Heart left ventricle (tissue), 16 donors: ENCODE measurements at regions not wholly inside any gene's neighbourhood (a gene's known extent, or its start where the extent isn't known, plus 50 kb on each side); places are given as distances from the start of the nearest gene placed in this dataset.

Experiments used
- ATAC-seq, 4 donors: fragments of 200-7000 bp; cut with Tn5 transposase; one replicate each; pipeline ENCODE4 v1.9.1; 2020 to 2022; ENCODE audit warnings: moderate library complexity in 4 of 4, mild to moderate bottlenecking in 3 of 4, moderate number of reproducible peaks in 1 of 4
- DNase-seq, 5 donors: peaks; one replicate each; pipeline ENCODE4 v3.0.0-alpha.2; 2020
- H3K27ac ChIP-seq, 12 donors: fragments of 200-600 bp; sonication (generic) in 4 of 12; one replicate each; pipeline versions ENCODE4 v1.5.0 to v1.8.0; 2016 to 2022; ENCODE audit warnings: mild to moderate bottlenecking in 2 of 12
- H3K27me3 ChIP-seq, 9 donors: fragments of 200-600 bp; sonication (generic) in 2 of 9; one replicate each; pipeline versions ENCODE4 v1.5.1 to v1.8.0; 2016 to 2022; ENCODE audit warnings: mild to moderate bottlenecking in 3 of 9
- H3K36me3 ChIP-seq, 9 donors: fragments of 200-600 bp; sonication (generic) in 2 of 9; one replicate each; pipeline versions ENCODE4 v1.5.0 to v1.8.0; 2018 to 2022; ENCODE audit warnings: mild to moderate bottlenecking in 2 of 9
- H3K4me1 ChIP-seq, 12 donors: fragments of 200-600 bp; sonication (generic) in 4 of 12; one replicate each; pipeline versions ENCODE4 v1.5.0 to v1.8.0; 2016 to 2022; ENCODE audit warnings: mild to moderate bottlenecking in 3 of 12
- H3K4me3 ChIP-seq, 12 donors: fragments of 200-600 bp; sonication (generic) in 4 of 12; one replicate each; pipeline versions ENCODE4 v1.5.0 to v1.8.0; 2017 to 2022; ENCODE audit warnings: mild to moderate bottlenecking in 9 of 12, moderate library complexity in 4 of 12
- H3K9me3 ChIP-seq, 12 donors: fragments of 200-600 bp; sonication (generic) in 4 of 12; one replicate each; pipeline versions ENCODE4 v1.5.0 to v1.8.0; 2016 to 2022; ENCODE audit warnings: mild to moderate bottlenecking in 1 of 12
- CTCF ChIP-seq, 12 donors: fragments of 200-600 bp; sonication (generic) in 4 of 12; IDR thresholded peaks; one replicate each; pipeline versions ENCODE4 v1.5.0 to v1.8.0; 2018 to 2022; ENCODE audit warnings: antibody characterized with exemption in 12 of 12, mild to moderate bottlenecking in 5 of 12
- POLR2A ChIP-seq, 2 donors: fragments of 450-650 bp; IDR thresholded peaks; one replicate each; pipeline ENCODE4 v1.6.1; 2017; ENCODE audit warnings: antibody characterized with exemption in 2 of 2, mild to moderate bottlenecking in 2 of 2, moderate library complexity in 2 of 2
- WGBS, 4 donors: extraction: QIAGEN DNeasy Blood & Tissue Kit in 2 of 4; methylation state at CpG; one replicate each; pipeline versions ENCODE4 v1.1.5 to v1.1.7; 2013 to 2018; 5-methylcytosine and 5-hydroxymethylcytosine counted together
- intact Hi-C, 10 donors: fragments of 100-400 bp; cut with DNase I; formaldehyde crosslinking; loops; one replicate each; pipeline versions ENCODE4 v1.11.1 to v1.14.2; 2022
- donor health status: ischemic (EF 13 %, LVEDD 7.1; RV severe dilation, severe dysfunction).
- donor health status: healthy with polysubstance abuse.
- donor health status: DM: no; HTN: yes; CAD: no.
- donor health status: DM: no; HTN: no; CAD: no.
- donor health status: ischemic (EF 25% LVEDD 6.9; RV normal size, moderate dysfunction).
- donor health status: ischemic (EF 25% LVEDD 5.7; RV mildly dilated, moderate dysfunction).
- donor health status: healthy.
- donor health status: DM: yes; HTN: yes; CAD: no.
- donor health status: ischemic (EF 35%, LVEDD 5.7; RV mildly dilated, moderate dysfunction).
- donor health status: nonischemic (EF 11% LVEDD 7.7; RV severe dilation, severe dysfunction).
- donor health status: DM: yes; HTN: yes; CAD: no.
- donor health status: PGD.
- donor health status: ischemic (EF 29% LVEDD 5.4; RV normal size, mild dysfunction).
- donor health status: nonischemic (EF 23%, LVEDD 6.1; RV moderate dilation, normal function).

- no peaks in the 10 kb centered on the region for H3K36me3 ChIP-seq
- DNase-seq (no peak), ATAC-seq (no peak)
- 40 to 100% (median 51%) methylated on average over 1 to 8 of the region's 8 CpGs for WGBS, 4 donors
- H3K4me1 ChIP-seq = no peaks in the 10 kb centered on the region
- H3K9me3 ChIP-seq = no peaks in the 10 kb centered on the region
- no peak overlapping the region for H3K27ac ChIP-seq
- intact Hi-C loops = loop anchor here in 1 of 10 donors (10.0 kb wide), 1 partner anchor 128 kb away; no protein-coding TSS in a partner anchor
- TF ChIP-seq CTCF (IDR thresholded peaks at IDR 0.05) (no peak), POLR2A (IDR thresholded peaks at IDR 0.05) (no peak)
- H3K27me3 ChIP-seq = peaks cover 0 to 74% (median 22%) of the 10 kb centered on the region in 9 donors
- no peak overlapping the region for H3K4me3 ChIP-seq
These were observed 119.7 kb upstream of the WNT4 start for GRCh38 chr1:22262583-22262982.

GRCh38 chr1:22263359-22263758 is 120.5 kb upstream of the WNT4 start:
- intact Hi-C loops = loop anchor here in 1 of 10 donors (10.0 kb wide), 1 partner anchor 129 kb away; no protein-coding TSS in a partner anchor
- no peak for TF ChIP-seq CTCF (IDR thresholded peaks at IDR 0.05)
- no peak for TF ChIP-seq POLR2A (IDR thresholded peaks at IDR 0.05)
- 54 to 75% (median 67%) methylated on average over 8 to 10 of the region's 10 CpGs for WGBS, 4 donors
- peaks cover 0 to 67% (median 24%) of the 10 kb centered on the region in 9 donors for H3K27me3 ChIP-seq
- ATAC-seq (no peak), DNase-seq (peak in 1 of 5 donors; percentile 6)
- no peaks in the 10 kb centered on the region for H3K36me3 ChIP-seq
- H3K4me1 ChIP-seq = no peaks in the 10 kb centered on the region
- H3K4me3 ChIP-seq = no peak overlapping the region
- H3K27ac ChIP-seq = no peak overlapping the region
- no peaks in the 10 kb centered on the region for H3K9me3 ChIP-seq

DNA sequence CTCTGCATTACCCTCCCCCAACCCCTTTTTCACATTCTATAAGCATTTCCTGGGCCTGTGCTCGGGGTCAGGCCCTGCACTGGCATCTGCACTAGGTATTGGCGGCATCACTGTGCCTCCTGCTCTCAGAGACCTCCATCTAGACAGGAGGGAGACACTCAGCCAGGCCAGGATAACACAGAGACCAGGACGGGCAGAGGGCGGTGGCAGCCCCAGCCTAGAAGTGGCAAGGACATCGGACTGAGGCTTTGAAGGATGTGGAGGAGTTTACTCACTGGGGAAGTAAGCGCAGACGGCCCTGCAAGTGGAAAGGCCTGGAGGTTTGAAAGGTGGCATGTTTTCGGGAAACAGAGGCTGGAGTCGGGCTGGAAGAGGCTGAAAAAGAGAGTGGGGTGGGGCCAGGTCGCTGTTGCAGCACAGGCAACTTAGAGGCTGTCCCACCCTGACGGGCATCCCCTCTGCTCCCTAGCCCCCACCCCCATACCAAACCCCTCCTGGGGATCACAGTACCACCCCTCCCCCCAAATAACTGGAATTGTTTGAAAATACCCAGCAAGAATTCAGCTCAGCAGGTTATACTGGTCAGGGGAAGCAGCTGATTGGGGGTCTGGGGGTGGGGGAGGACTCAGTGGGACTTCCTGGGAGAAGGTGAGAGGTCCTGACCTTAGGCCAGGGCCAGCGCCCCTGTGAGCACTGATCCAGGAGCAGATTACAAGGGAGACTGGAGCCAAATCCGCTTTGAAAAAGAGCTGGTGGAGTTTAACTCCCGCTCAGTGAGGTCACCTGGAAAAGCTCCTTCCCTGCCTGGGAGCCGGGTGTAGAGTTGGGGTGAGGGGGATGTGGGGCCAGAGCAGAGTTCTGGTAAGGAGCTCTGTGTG is 121.8 kb upstream of the WNT4 start:
- ATAC-seq (no peak), DNase-seq (peak in 1 of 5 donors; percentile 1)
- Histone ChIP-seq H3K27ac (no peak overlapping the region), H3K4me3 (no peak overlapping the region), H3K36me3 (no peaks in the 10 kb centered on the region), H3K27me3 (peaks cover 0 to 58% (median 21%) of the 10 kb centered on the region in 9 donors), H3K4me1 (no peaks in the 10 kb centered on the region), H3K9me3 (no peaks in the 10 kb centered on the region)
- intact Hi-C loops = loop anchor here in 1 of 10 donors (10.0 kb wide), 1 partner anchor 130 kb away; no protein-coding TSS in a partner anchor
- no peak for TF ChIP-seq CTCF (IDR thresholded peaks at IDR 0.05)
- TF ChIP-seq POLR2A (IDR thresholded peaks at IDR 0.05) = no peak
- WGBS, 4 donors = 62 to 67% (median 64%) methylated on average over 15 of the region's 15 CpGs

DNA sequence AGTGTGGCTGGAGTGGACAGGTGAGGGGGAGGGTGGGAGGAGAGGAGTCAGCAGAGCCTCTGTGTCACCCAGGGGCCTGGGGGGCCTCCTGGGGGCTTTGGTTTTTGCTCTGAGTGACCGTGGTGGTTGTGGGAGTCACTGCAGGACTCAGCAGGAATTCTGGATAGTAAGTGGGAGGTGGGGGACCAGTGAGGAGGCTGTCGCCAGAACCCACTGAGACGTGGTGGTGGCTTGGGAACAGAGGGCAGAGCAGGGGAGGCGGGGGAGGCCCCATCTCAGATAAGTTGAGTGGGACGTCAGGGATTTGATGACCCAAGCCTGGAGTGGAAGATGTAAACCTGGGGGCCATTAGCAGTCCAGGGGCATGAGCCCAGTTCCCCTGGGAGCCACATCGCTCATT is 123.2 kb upstream of the WNT4 start:
- ATAC-seq (no peak), DNase-seq (no peak)
- H3K27me3 ChIP-seq = peaks cover 0 to 57% (median 17%) of the 10 kb centered on the region in 9 donors
- no peak overlapping the region for H3K27ac ChIP-seq
- H3K9me3 ChIP-seq = no peaks in the 10 kb centered on the region
- H3K4me1 ChIP-seq = no peaks in the 10 kb centered on the region
- no peak overlapping the region for H3K4me3 ChIP-seq
- H3K36me3 ChIP-seq = no peaks in the 10 kb centered on the region
- TF ChIP-seq CTCF (IDR thresholded peaks at IDR 0.05) (no peak), POLR2A (IDR thresholded peaks at IDR 0.05) (no peak)
- intact Hi-C loops = loop anchor here in 1 of 10 donors (10.0 kb wide), 1 partner anchor 131 kb away; no protein-coding TSS in a partner anchor
- 35 to 58% (median 47%) methylated on average over 6 of the region's 6 CpGs for WGBS, 4 donors
